HG03575 (cell line): ENCODE measurements at regions not wholly inside any gene's neighbourhood (a gene's known extent, or its start where the extent isn't known, plus 50 kb on each side); places are given as distances from the start of the nearest gene placed in this dataset.
"Not testable (repeated sequence)": the region's sequence is repeated elsewhere in the genome, so short reads cannot be mapped to it uniquely, and the experiment has no call there.

Experiments used
- ATAC-seq: cut with Tn5 transposase; IDR thresholded peaks from one replicate; pipeline ENCODE4 v1.9.1; 2021; ENCODE audit not compliant: unreplicated experiment, insufficient number of reproducible peaks, low FRiP score; ENCODE audit errors: extremely low read depth

- no peak for ATAC-seq
These were observed 758.0 kb upstream of the MMS22L start for GRCh38 chr6:98041056-98041455.

- no peak for ATAC-seq
These were observed 758.9 kb upstream of the MMS22L start for GRCh38 chr6:98041921-98042320.

GRCh38 chr6:98044151-98044561, 761.1 kb upstream of the MMS22L start:
- ATAC-seq: no peak

- ATAC-seq: no peak
These were observed 761.9 kb upstream of the MMS22L start for GRCh38 chr6:98044791-98045470.

GRCh38 chr6:98047164-98047563, 764.1 kb upstream of the MMS22L start:
- ATAC-seq: no peak

- no peak for ATAC-seq
These were observed 764.9 kb upstream of the MMS22L start for GRCh38 chr6:98047871-98048270.

- ATAC-seq: no peak
These were observed 771.4 kb upstream of the MMS22L start for GRCh38 chr6:98054453-98054852.

- ATAC-seq: no peak
These were observed 773.9 kb upstream of the MMS22L start for GRCh38 chr6:98056955-98057354.

- ATAC-seq: no peak
These were observed 767.0 kb upstream of the POU3F2 start for GRCh38 chr6:98067375-98067774.

- ATAC-seq: not testable (repeated sequence)
These were observed 745.8 kb upstream of the POU3F2 start for GRCh38 chr6:98088537-98088936.

- no peak for ATAC-seq
These were observed 742.0 kb upstream of the POU3F2 start for GRCh38 chr6:98092331-98092730.

GRCh38 chr6:98094696-98095095, 739.7 kb upstream of the POU3F2 start:
- no peak for ATAC-seq

GRCh38 chr6:98107801-98108200, 726.6 kb upstream of the POU3F2 start:
- ATAC-seq: no peak

- ATAC-seq: no peak
These were observed 717.9 kb upstream of the POU3F2 start for GRCh38 chr6:98116455-98116854.

- no peak for ATAC-seq
These were observed 717.3 kb upstream of the POU3F2 start for GRCh38 chr6:98117068-98117467.

- no peak for ATAC-seq
These were observed 715.9 kb upstream of the POU3F2 start for GRCh38 chr6:98118397-98119045.

GRCh38 chr6:98124171-98124570, 710.2 kb upstream of the POU3F2 start:
- no peak for ATAC-seq

- no peak for ATAC-seq
These were observed 702.9 kb upstream of the POU3F2 start for GRCh38 chr6:98131290-98131990.

- no peak for ATAC-seq
These were observed 698.0 kb upstream of the POU3F2 start for GRCh38 chr6:98136333-98136732.

- ATAC-seq: no peak
These were observed 697.0 kb upstream of the POU3F2 start for GRCh38 chr6:98137391-98137790.
